ENCODE measurements at regions not wholly inside any gene's neighbourhood (a gene's known extent, or its start where the extent isn't known, plus 50 kb on each side); places are given as distances from the start of the nearest gene placed in this dataset.
"Not testable (repeated sequence)": the region's sequence is repeated elsewhere in the genome, so short reads cannot be mapped to it uniquely, and the experiment has no call there.

DNA sequence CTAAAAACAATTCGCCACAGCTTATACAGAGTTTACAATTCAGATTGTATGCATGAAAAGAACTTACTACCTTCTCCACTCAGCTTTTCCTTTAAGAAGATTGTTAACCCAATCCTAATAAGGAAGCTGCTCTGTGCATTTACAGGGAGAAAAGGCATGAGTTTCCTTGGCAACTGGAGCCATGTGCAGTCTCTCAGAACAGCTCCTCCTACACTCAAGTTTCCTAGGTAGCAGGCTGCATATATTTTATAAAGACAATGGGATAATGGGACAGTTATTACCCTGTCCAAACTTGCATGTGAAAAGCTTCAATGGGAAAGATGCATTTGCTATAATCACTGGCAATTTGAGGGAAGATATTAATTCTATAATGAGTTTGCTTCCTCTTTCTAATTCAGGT lies 125.5 kb upstream of the TRPC4 start:
- no peak for FAIRE-seq

DNA sequence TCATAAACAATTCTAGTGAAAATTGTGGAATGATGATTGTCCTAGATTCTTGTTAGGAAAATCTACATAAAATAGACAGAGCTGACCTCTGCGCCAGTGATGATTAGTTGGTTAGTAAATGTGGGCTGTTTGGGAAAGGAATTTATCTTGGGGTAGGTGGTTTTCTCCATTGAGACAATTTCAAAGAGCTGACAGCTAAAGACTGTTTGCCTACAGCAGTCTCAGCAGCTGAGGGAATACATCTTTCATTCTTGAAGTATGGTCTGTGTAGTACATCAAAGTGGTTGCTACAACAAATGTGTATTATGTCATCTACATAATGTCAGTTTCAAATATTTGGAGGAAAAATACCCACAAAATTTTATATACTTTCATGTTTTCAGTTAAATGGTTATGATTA lies 117.2 kb upstream of the TRPC4 start:
- FAIRE-seq: no peak

DNA sequence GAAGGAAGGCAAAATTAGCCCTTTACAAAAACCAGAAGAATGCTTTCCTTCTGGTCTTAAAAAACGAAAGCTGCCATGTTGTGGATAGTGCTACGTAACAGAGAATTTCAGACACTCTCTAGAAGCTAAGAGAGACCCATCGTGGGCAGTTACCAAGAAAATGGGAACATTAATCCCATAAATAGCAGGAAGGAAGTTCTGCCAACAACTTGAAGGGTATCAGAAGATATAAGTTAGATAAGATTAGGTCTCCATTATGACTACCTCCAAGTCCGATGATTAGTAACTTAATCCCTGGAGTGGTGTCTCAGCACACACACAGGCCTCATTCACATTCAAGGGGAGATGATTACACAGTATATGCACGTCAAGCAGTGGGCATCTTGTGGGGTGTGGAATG lies 115.7 kb upstream of the TRPC4 start:
- FAIRE-seq: no peak

DNA sequence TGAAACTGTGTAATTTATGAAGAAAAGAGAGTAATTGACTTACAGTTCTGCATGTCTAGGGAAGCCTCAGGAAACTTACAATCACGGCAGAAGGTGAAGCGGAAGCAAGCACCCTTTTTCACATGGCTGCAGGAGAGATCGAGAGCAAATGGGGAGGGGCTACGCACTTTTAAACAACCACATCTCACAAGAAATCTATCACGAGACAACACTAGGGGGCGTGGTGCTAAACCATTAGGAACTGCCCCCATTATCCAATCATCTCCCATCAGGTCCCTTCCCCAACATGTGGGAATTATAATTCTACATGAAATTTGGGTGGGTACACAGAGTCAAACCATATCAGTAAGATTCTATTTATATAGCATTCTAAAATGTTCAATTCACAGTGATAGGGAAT lies 114.8 kb upstream of the TRPC4 start:
- FAIRE-seq: no peak

DNA sequence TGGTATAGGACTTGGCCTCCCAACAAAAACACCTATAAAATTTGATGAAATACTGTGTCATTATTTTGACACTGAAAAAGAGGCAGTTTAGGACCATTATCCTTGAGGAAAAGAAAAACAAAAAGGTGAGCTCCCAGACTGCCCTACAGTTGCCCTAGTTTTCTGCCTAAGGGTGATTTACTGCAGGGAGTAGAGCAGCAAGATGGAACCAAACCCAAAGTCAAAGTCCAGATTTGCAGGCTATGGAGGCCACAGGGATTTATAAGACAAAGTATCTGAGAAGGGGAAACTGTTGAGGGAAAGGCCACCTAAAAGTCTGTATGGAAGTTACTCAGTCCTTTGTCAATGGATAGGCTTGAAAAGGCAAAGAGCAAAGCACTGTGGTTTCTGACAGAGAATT lies 112.4 kb upstream of the TRPC4 start:
- FAIRE-seq: no peak

DNA sequence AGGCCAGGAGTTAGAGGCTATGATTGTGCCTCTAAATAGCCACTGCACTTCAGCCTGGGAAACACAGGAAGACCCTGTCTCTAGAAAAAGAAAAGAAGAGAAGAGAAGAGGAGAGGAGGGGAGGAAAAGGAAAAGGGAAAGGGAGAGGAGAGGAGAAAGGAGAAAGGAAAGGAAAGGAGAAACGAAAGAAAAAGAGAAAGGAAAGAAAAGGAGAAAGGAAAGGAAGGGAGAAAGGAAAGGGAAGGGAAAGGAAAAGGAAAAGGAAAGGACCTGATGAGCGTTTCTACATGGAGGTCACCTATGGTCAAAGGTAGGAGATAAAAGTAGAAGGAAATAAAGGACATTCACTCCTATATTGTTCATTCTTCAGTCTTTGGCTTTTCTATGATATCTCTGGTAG lies 109.1 kb upstream of the TRPC4 start:
- FAIRE-seq: no peak

DNA sequence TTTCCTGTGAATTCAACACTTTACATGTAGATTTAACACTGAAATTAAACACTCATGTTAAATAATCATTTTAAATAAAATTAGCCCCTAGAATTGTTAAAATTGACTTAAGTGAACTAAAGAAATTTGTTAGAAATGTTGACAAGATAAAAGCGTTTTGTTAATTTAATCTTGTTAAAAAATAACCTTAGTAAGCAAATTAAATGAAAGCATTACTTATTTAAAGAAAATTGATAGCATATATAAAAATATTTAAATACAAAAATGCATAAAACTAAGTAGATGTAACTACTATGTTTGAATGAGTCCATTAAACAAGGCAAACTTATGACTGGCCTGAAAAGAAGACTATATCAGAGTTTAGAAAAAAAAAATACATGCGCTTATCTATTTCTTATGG lies 99.0 kb upstream of the TRPC4 start:
- FAIRE-seq: peak; percentile 31

DNA sequence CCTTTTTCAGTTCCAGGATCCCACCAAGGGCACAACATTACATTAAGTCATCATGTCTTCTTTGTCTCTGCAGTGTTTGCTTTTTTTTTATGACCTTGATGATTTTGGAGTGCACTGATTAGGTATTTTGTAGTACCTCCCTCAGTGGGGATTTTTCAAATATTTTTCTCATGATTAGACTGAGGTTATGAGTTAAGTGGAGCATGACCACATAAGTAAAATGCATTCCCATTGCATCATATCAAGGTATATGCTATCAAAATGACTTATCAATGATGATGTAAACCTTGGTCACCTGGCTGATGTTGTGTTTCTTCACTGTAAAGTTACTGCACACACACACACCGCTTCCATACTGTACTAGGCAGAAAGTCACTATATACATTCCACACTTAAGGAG lies 96.7 kb upstream of the TRPC4 start:
- no peak for FAIRE-seq

DNA sequence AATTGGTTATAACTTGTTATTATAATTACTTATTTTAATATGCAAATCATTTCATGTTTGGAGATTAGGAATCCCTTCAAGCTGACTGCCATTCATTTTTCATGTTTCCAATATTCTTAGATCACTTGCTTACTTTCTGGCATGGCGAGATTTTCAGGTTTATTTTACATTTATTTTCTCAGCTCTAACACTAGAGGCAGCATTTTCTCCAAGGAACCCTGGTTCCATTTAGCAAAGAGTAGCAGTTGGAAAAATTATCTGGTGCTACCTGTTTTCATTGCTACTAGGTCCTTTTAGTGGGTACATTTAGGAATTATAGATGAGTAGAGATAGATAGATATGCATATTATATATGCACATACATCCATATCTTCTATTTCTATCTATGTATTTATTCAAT lies 90.9 kb upstream of the TRPC4 start:
- FAIRE-seq: no peak

DNA sequence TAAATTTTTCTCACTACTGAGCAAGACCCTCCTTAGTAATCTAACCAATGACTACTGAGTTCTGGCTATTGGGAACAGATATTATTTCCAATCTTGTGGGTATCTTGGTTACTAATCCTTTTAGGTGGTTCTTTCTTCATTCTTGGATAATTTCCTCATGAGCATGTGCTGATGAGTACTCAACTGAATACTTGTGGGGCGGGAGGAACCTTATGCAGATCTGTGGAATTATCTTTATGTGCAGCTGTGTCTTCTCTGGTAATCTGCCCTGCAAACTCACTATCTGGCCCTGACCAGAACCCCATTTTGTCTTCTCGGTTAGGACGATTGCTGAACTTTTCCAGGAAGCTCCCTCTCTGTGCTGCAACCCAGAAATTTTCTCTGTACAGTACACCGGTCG lies 89.7 kb upstream of the TRPC4 start:
- no peak for FAIRE-seq

DNA sequence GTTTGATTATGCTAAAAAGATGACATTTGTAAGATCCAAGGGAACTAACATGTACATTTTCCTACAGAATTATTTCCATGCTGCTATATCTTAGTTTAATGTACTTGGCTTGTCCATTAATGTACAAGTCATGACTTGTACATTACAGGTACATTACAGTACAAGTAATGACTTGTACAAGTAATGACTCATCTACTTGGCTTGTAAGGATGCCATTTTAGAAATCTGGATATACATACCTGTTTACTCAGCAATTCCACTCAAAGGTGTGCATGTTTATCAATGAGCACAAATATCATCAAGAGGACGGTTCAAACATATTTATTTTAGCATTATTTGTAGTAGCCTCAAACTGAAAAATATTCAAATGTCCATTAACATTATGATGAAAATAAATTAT lies 87.0 kb upstream of the TRPC4 start:
- no peak for FAIRE-seq

DNA sequence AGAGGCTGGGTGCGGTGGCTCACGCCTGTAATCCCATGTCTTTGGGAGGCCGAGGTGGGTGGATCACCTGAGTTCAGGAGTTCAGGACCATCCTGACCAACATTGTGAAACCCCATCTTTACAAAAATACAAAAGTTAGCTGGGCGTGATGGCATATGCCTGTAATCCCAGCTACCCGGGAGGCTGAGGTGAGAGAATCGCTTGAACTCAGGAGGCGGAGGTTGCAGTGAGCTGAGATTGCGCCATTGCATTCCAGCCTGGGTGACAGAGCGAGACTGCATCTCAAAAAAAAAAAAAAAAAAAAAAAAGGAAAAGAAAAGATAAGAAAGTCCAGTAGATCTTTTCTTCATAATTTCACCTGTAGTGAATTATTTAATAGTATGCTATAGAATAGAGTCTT lies 85.0 kb upstream of the TRPC4 start:
- FAIRE-seq: not testable (repeated sequence)

DNA sequence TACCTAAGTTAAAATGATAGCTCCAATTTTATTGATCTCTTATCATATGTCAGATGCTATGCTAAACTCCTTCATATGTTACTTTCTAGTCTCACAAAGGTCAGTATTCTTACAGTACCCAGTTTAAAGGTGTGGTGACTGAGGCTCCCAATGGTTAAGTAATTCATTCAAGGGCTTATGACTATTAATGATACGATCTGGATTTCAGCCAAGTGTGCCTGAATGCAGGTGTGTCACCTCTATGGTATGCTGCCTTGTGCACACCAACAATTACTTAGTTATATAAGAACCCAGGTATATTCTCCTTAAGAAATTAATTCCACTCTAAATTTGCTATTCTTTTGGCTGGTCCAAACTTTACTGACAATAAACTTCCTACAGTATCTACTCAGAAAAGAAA lies 84.6 kb upstream of the TRPC4 start:
- no peak for FAIRE-seq

DNA sequence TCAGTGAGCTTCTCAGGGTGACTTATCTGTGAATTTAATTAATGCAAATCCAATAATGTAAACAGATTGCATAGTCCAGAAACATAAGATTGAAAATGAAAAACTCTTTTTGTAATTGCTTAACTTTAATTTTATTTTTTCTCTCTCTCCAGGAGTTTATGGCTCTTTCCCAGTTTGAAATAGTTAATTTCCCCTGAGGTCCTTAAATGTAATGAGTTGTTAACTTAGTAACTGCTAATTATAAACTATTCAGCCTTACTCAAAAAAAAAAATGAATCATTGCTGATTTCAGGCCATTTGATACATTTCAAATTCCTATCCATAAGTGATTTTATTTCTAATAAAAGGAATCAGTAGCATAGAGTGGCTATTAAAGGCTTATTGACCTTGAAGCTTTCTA lies 84.1 kb upstream of the TRPC4 start:
- FAIRE-seq: no peak

DNA sequence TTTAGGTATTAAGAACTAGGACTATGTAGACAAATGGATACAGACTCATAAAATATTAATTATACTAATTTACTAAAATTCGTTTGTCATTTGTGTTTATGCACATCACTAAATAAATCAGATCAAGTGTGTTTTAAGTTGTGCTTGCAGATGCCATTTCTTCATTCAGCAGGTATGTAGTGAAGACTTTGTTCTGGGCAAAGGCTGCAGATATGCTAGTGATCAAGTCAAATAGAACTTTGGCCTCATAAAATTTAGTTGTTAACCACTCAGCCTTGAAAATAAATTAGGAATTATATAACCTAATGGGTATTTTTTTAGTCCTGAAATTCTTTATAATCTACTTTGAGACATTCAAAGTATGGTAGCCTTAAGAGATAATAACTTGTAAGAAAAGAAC lies 80.4 kb upstream of the TRPC4 start:
- FAIRE-seq: no peak

DNA sequence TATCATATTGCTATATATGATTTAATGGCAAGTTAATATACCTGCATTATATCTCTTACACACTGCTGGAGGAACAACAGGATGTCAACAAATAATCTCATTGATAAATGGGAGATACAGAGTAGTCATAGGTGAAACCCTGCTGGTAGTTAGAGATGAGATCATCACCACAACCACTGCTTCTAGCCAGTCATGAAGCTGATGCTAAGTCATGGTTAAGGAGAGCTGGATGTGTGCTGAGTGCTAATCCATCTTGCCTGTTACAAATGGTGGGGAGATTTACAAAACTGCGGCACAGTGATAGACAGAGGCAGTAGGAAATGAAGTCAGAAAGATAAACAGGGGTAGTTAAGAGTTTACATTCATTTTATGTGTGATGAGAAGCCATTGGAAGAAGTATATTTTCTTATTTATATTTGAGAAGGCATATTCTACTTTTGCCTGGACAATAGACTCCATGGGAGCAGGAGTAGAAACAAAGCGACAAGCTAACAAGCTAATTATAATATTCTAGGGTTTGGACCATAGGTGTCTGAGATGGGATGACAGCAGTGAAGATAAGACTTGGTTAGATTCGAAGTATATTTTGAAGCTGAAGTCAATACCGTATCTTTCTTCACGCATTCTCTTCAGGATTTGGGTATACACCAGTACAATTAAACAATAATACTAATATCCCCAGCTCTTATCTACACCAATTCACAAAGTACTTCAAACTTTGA lies 78.0 kb upstream of the TRPC4 start:
- FAIRE-seq: no peak

DNA sequence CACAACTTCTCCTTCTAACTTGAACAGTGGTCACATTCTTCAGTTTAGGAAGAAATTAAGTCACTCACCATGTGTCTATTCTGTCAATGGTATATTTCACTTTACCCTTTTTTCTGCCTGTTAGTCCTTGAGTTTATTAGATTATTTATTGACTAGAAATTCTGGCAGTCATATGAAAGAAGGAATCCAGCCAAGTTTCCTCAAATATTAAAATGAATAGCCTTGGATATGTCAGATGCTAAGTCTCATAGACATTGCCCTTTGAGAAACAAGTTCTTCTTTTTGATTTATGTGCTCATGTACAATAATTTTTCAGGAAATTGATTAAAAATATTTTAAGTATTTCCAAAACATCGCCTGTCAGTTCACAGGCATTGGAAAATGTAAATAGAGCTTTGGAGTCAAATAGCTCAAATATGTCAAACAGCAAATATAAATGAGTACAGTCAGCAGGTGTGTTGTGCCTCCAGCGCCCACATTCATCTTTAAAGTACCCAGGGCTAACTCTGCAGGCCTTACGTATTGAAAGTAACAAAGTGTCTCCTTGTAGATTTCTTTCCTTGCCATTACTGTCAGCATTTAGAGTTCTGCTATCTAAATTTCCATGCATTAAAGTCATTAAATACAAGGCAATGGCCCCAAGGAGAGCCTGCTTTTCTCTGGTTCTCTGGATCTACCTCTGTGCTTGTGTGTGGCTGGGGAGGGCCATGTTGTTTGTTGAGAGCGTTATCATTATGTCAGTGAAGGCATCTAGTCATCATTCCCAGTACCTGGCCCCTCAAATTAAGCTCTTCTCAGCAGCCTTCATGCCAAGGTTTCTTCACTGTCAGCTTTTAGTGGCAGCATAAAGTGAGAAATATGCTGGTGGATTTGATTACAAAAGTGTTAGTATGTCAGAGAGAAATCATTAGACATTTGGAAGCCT lies 76.3 kb upstream of the TRPC4 start:
- FAIRE-seq: no peak

DNA sequence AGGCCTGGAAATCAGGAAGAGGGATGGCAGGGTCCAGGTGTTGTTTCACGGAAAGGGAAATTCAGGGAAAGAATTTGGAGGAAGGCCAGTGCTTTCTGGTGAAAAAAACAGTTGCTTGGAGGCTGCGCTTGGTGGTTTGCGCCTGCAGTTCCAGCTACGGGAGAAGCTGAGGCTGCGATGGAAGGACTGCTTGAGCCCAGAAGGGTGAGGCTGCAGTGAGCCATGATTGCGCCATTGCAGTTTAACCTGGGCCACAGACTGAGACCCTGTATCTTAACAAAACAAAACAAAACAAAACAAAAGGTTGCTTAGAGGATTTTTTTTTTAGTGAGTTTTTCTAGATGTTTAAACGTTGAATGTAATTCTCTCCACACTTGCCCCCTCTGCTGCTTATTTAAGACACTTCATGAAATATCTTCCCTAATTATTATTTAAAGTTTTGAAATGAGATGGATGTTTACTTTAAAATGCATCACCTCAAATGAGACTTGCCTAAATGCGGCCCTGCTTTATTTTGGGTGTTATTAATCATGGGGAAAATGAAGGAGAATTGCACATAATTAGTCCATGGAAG lies 75.4 kb upstream of the TRPC4 start:
- no peak for FAIRE-seq

DNA sequence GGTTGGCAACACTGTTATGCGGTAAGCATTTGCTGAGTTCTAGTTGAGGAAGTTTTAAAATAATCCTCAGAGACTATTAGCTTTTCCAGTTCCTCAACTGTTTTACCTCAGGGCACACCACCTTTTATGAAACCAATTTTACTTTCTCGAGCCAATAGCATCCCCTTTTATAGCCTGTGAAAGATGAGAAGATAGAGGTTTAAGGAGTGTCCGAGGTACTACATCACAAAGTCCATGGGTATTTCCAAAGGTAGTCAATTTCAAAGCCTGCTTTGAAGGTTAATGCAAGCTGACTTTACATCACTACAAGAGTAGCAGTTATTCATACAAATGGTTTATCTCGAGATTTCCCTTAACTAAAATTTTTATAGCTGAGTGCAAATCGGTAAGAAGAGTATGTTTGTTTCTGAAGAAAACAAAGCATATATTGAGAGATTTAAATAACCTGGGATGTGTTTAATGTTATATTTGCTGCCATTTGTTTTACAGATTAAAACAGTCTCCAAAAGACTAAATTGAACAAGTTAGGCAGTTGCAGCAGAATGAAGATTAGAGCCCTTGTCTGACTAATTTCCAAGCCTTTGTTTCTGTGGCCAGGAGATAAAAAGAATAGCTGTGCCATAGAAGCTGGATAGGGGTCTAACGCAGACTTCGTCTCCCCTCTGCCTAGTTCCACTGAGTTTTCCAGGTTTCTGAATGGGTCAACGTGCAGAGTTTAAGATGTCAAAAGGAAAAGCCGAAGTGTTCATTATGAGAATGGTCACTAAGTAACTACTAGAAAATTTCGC lies 74.7 kb upstream of the TRPC4 start:
- no peak for FAIRE-seq

DNA sequence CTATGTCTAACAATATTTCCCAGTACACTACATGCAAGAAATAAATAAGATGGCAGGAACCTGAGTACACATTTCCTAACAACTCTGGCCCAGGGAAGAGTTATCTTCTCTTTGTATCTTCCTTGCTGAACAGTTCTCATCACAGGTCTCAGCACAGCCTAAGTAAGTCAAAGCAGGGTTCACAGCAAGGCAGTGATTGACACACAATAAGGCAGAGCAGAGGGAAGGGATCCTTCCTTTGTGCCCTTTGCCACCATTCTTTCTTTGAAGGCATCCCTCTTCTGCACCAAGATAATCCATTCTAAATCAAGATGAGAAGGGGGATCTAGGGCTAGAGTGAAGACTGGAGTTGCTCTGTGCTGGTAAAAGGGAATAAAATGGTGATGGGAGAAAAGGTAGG lies 73.4 kb upstream of the TRPC4 start:
- FAIRE-seq: no peak

DNA sequence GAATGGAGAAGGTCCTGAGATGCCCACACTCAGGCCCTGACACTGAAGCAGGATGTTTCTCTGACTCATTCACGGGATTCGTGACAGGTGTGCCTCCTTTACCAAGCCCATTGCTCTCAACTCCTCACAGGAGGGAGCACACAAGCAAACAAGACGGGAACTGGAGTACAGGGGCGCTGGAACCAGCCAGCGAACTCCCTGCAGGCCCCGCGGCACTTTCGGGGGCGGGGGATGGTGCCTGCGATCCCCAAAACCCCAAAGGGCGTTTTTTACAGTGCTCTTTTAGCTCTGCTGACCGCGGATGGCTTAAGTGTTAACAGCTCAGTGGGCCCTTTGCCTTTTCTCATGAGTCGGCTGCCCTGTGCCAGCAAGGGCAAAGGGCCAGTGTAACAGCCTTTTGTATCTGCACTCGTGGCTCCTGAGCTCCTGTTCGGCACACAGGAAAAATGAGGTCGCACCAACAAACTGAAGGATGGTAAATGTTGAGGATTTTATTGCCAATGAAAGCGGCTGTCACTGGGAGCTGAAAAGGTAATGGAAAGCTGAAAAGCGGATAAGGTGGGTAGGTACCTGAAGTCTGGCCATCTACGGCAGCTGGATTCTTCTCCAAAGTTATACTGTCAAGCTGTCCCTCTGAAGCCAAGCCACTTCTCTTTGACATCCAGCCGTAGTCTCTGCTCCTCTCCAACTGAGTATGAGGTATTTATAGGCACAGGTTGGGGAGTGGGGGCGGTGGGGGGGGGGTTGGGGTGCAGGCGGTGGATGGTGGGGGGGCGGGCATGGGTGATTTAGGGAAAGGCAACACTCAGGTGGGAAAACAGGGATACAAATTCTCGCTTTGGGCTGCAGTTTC lies 65.0 kb upstream of the TRPC4 start:
- FAIRE-seq: no peak

DNA sequence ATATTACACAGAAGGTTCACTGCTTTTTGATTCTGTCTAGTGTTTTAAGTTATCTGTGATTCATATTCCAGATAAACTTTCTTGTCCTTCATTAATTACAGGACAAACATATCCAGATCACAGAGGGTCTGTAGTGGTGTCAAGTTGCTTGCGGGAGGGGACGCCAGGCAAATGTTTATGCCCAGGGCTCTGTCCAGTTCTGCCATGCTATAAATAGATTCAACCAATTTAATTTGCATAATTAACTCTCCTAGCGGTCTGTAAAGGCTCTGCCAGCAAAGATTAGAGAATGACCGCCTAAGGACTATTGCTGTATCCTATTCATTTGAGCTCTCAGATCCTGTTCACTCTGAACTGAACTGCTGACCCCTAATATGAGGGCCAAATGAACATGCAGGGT lies 59.7 kb upstream of the TRPC4 start:
- FAIRE-seq: no peak

Measured in endometrium (tissue), 2 donors.